OCI-LY7 (cell line): ENCODE measurements at regions not wholly inside any gene's neighbourhood (a gene's known extent, or its start where the extent isn't known, plus 50 kb on each side); places are given as distances from the start of the nearest gene placed in this dataset.

ENCODE experiments used
- CTCF ChIP-seq: fragments of 200-600 bp; sonication (generic); conservative IDR thresholded peaks from 2 replicates; pipeline ENCODE4 v1.5.1; 2014; ENCODE audit warnings: mild to moderate bottlenecking, antibody characterized with exemption, low read length, moderate library complexity, mixed read lengths
- EZH2phosphoT487 ChIP-seq: fragments of 200-600 bp; sonication (generic); IDR thresholded peaks from 2 replicates; pipeline ENCODE4 v1.6.1; 2018; ENCODE audit warnings: low read depth, borderline replicate concordance, mild to moderate bottlenecking, mixed run types, antibody characterized with exemption, low read length, moderate library complexity, mixed read lengths

- no peak for TF ChIP-seq CTCF
- TF ChIP-seq EZH2phosphoT487: no peak
These were observed 78.3 kb downstream of the MAFB start for GRCh38 chr20:40610730-40611129.
